ENCODE measurements at regions not wholly inside any gene's neighbourhood (a gene's known extent, or its start where the extent isn't known, plus 50 kb on each side); places are given as distances from the start of the nearest gene placed in this dataset.

DNA sequence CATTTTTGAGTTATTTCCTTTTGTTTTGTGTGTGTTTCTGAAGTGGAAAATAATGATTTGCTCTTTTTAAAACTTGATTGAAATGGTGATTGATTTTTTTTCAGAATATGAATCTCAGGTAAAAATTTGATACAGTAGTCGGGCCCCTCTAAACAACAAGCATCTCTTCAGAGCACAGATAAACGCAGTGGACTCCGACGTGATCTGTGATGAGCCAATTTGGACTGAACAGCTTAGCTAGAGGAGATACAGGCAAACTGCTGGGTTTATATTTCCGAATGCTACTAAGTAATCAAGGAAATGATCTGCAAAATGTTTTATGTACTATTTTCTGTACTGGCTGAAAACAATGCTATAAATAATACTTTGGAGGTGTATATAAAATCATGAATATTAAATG, 705.7 kb upstream of the RGS18 start (continued):
- TF ChIP-seq ESRRA (CRISPR knock-in tag; IDR thresholded peaks at IDR 0.05; ENCODE audit: borderline replicate concordance), result no peak

DNA sequence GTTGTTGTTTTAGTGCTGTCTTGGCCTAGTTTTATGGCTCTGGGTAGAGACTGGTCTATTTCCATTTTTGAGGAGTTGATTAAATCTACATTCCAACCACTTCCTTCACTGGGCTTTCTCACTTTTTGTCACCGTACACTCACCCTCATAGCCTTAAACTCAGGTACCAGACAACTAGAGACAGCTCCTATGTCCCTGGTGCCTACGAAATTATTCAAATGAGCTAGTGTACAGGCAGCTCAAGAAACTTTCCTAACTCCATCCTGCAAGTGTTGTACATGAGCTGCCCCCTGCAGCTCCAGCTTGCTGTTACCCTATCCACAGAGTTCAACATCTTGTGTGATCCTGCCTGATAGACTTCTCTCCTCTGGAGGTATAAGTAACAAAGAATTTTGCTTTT, 704.8 kb upstream of the RGS18 start:
- ChIA-PET CTCF (no interaction called here), POLR2A (no interaction called here)
- Mint-ChIP-seq H3K4me1 (no peaks in the 10 kb centered on the region), H3K27ac (no peak overlapping the region), H3K9me3 (peaks cover 6% of the 10 kb centered on the region), H3K4me3 (no peak overlapping the region), H3K36me3 (peaks cover 5% of the 10 kb centered on the region), H3K27me3 (ENCODE audit: low read depth) (no peaks in the 10 kb centered on the region)
- DNase-seq (ENCODE audit: low spot score) (no peak), ATAC-seq (no peak)
- TF ChIP-seq, protein P1, sequence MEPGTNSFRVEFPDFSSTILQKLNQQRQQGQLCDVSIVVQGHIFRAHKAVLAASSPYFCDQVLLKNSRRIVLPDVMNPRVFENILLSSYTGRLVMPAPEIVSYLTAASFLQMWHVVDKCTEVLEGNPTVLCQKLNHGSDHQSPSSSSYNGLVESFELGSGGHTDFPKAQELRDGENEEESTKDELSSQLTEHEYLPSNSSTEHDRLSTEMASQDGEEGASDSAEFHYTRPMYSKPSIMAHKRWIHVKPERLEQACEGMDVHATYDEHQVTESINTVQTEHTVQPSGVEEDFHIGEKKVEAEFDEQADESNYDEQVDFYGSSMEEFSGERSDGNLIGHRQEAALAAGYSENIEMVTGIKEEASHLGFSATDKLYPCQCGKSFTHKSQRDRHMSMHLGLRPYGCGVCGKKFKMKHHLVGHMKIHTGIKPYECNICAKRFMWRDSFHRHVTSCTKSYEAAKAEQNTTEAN (CRISPR knock-in tag; IDR thresholded peaks at IDR 0.05), result no peak

DNA sequence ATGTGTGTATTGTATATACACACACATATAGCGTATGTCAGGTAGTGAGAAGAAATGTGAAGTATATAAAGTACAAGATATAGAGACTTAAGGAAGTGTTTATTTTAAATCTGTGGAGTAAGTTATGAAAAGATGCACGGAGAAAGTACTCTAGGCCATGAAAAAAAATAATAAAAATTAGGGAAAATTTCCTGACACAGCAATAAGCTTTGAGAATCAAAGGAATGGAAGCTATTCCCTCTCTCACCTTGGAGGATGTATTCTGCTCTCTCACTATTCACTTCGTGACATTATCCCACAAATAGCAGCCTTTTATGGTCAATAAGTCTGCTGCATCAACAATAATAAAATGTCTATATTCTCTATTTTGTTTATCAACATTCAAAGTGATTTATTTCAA, 700.4 kb upstream of the RGS18 start:
- Mint-ChIP-seq H3K4me1 (no peaks in the 10 kb centered on the region), H3K36me3 (no peaks in the 10 kb centered on the region), H3K4me3 (no peak overlapping the region), H3K27ac (no peak overlapping the region), H3K9me3 (no peaks in the 10 kb centered on the region), H3K27me3 (ENCODE audit: low read depth) (no peaks in the 10 kb centered on the region)
- no peak for TF ChIP-seq FOXK1 (CRISPR knock-in tag; IDR thresholded peaks at IDR 0.05)
- no peak for TF ChIP-seq ZNF263 (CRISPR knock-in tag; IDR thresholded peaks at IDR 0.05; ENCODE audit: low read depth)
- no peak for TF ChIP-seq ZNF317 (CRISPR knock-in tag; IDR thresholded peaks at IDR 0.05; ENCODE audit: borderline replicate concordance, low read depth)
- no peak for TF ChIP-seq TEAD1 (CRISPR knock-in tag; IDR thresholded peaks at IDR 0.05)
- TF ChIP-seq, protein P2, sequence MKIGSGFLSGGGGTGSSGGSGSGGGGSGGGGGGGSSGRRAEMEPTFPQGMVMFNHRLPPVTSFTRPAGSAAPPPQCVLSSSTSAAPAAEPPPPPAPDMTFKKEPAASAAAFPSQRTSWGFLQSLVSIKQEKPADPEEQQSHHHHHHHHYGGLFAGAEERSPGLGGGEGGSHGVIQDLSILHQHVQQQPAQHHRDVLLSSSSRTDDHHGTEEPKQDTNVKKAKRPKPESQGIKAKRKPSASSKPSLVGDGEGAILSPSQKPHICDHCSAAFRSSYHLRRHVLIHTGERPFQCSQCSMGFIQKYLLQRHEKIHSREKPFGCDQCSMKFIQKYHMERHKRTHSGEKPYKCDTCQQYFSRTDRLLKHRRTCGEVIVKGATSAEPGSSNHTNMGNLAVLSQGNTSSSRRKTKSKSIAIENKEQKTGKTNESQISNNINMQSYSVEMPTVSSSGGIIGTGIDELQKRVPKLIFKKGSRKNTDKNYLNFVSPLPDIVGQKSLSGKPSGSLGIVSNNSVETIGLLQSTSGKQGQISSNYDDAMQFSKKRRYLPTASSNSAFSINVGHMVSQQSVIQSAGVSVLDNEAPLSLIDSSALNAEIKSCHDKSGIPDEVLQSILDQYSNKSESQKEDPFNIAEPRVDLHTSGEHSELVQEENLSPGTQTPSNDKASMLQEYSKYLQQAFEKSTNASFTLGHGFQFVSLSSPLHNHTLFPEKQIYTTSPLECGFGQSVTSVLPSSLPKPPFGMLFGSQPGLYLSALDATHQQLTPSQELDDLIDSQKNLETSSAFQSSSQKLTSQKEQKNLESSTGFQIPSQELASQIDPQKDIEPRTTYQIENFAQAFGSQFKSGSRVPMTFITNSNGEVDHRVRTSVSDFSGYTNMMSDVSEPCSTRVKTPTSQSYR (CRISPR knock-in tag; IDR thresholded peaks at IDR 0.05), result no peak
- no peak for TF ChIP-seq NR2C2 (CRISPR knock-in tag; IDR thresholded peaks at IDR 0.05)
- no peak for TF ChIP-seq ZNF232 (CRISPR knock-in tag; IDR thresholded peaks at IDR 0.05)
- no peak for TF ChIP-seq RELA (CRISPR knock-in tag; IDR thresholded peaks at IDR 0.05; ENCODE audit: borderline replicate concordance)
- TF ChIP-seq, protein P3, sequence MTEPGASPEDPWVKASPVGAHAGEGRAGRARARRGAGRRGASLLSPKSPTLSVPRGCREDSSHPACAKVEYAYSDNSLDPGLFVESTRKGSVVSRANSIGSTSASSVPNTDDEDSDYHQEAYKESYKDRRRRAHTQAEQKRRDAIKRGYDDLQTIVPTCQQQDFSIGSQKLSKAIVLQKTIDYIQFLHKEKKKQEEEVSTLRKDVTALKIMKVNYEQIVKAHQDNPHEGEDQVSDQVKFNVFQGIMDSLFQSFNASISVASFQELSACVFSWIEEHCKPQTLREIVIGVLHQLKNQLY (CRISPR knock-in tag; IDR thresholded peaks at IDR 0.05), result no peak
- TF ChIP-seq GTF2I (CRISPR knock-in tag; conservative IDR thresholded peaks at IDR 0.05), result no peak
- no peak for TF ChIP-seq ZNF121 (CRISPR knock-in tag; IDR thresholded peaks at IDR 0.05)
- no peak for TF ChIP-seq CBFB (CRISPR knock-in tag; IDR thresholded peaks at IDR 0.05; ENCODE audit: low read depth)
- TF ChIP-seq MYBL2 (CRISPR knock-in tag; IDR thresholded peaks at IDR 0.05), result no peak
- TF ChIP-seq ETV6 (CRISPR knock-in tag; IDR thresholded peaks at IDR 0.05), result no peak
- TF ChIP-seq ZNF416 (CRISPR knock-in tag; IDR thresholded peaks at IDR 0.05), result no peak
- TF ChIP-seq, protein P4, sequence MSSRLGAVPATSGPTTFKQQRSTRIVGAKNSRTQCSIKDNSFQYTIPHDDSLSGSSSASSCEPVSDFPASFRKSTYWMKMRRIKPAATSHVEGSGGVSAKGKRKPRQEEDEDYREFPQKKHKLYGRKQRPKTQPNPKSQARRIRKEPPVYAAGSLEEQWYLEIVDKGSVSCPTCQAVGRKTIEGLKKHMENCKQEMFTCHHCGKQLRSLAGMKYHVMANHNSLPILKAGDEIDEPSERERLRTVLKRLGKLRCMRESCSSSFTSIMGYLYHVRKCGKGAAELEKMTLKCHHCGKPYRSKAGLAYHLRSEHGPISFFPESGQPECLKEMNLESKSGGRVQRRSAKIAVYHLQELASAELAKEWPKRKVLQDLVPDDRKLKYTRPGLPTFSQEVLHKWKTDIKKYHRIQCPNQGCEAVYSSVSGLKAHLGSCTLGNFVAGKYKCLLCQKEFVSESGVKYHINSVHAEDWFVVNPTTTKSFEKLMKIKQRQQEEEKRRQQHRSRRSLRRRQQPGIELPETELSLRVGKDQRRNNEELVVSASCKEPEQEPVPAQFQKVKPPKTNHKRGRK (CRISPR knock-in tag; IDR thresholded peaks at IDR 0.05; ENCODE audit: borderline replicate concordance), result no peak
- TF ChIP-seq GABPB1 (CRISPR knock-in tag; IDR thresholded peaks at IDR 0.05), result no peak
- no peak for TF ChIP-seq ZBTB21 (CRISPR knock-in tag; IDR thresholded peaks at IDR 0.05; ENCODE audit: borderline replicate concordance)
- TF ChIP-seq, protein P5, sequence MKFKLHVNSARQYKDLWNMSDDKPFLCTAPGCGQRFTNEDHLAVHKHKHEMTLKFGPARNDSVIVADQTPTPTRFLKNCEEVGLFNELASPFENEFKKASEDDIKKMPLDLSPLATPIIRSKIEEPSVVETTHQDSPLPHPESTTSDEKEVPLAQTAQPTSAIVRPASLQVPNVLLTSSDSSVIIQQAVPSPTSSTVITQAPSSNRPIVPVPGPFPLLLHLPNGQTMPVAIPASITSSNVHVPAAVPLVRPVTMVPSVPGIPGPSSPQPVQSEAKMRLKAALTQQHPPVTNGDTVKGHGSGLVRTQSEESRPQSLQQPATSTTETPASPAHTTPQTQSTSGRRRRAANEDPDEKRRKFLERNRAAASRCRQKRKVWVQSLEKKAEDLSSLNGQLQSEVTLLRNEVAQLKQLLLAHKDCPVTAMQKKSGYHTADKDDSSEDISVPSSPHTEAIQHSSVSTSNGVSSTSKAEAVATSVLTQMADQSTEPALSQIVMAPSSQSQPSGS (CRISPR knock-in tag; IDR thresholded peaks at IDR 0.05; ENCODE audit: borderline replicate concordance, low read depth), result no peak
- ATAC-seq (no peak), DNase-seq (ENCODE audit: low spot score) (no peak)
- POLR2A ChIA-PET, result no interaction called here
- CTCF ChIA-PET, result no interaction called here
